MM.1S (cell line): ENCODE measurements at regions not wholly inside any gene's neighbourhood (a gene's known extent, or its start where the extent isn't known, plus 50 kb on each side); places are given as distances from the start of the nearest gene placed in this dataset.

Experiments
- DNase-seq: peaks from one replicate; pipeline ENCODE4 v3.0.0-alpha.2; 2015
- H2AFZ ChIP-seq: fragments of 300-600 bp; sonication (generic); 2 replicates; pipeline ENCODE4 v1.6.0; 2016; ENCODE audit warnings: antibody characterized with exemption, low read length
- H3F3A ChIP-seq: fragments of 300-600 bp; sonication (generic); 2 replicates; pipeline ENCODE4 v1.6.1; 2016; ENCODE audit warnings: mild to moderate bottlenecking, antibody characterized with exemption, low read length, moderate library complexity, mixed read lengths; ENCODE audit not compliant: insufficient read depth
- H3K27ac ChIP-seq: fragments of 300-600 bp; sonication (generic); 2 replicates; pipeline ENCODE4 v1.5.1; 2016; ENCODE audit warnings: mild to moderate bottlenecking, low read length
- H3K27me3 ChIP-seq: fragments of 300-600 bp; sonication (generic); replicated peaks from 2 replicates; pipeline ENCODE4 v1.6.0; 2016; ENCODE audit warnings: low read length; ENCODE audit not compliant: insufficient read depth
- H3K36me3 ChIP-seq: fragments of 300-600 bp; sonication (generic); replicated peaks from 2 replicates; pipeline ENCODE4 v1.6.1; 2016; ENCODE audit warnings: mild to moderate bottlenecking, low read length, mixed read lengths; ENCODE audit not compliant: insufficient read depth
- H3K4me1 ChIP-seq: fragments of 300-600 bp; sonication (generic); 2 replicates; pipeline ENCODE4 v1.6.1; 2016; ENCODE audit warnings: low read length, mixed read lengths
- H3K4me2 ChIP-seq: fragments of 300-600 bp; sonication (generic); 2 replicates; pipeline ENCODE4 v1.6.0; 2016; ENCODE audit warnings: low read depth, low read length
- H3K4me3 ChIP-seq: fragments of 300-600 bp; sonication (generic); 2 replicates; pipeline ENCODE4 v1.5.1; 2016; ENCODE audit warnings: low read length, mixed read lengths
- H3K79me2 ChIP-seq: fragments of 300-600 bp; sonication (generic); 2 replicates; pipeline ENCODE4 v1.6.1; 2016; ENCODE audit warnings: mixed run types, low read length, mixed read lengths
- H3K9ac ChIP-seq: fragments of 300-600 bp; sonication (generic); 2 replicates; pipeline ENCODE4 v1.6.1; 2016; ENCODE audit warnings: low read length, mixed read lengths
- H3K9me2 ChIP-seq: fragments of 300-600 bp; sonication (generic); replicated peaks from 2 replicates; pipeline ENCODE4 v1.6.1; 2016; ENCODE audit warnings: mild to moderate bottlenecking, low read length, mixed read lengths; ENCODE audit not compliant: insufficient read depth
- H3K9me3 ChIP-seq: fragments of 300-600 bp; sonication (generic); replicated peaks from 2 replicates; pipeline ENCODE4 v1.6.1; 2016; ENCODE audit warnings: mild to moderate bottlenecking, low read length, mixed read lengths; ENCODE audit not compliant: insufficient read depth
- H4K20me1 ChIP-seq: fragments of 300-600 bp; sonication (generic); 2 replicates; pipeline ENCODE4 v1.6.1; 2016; ENCODE audit warnings: mild to moderate bottlenecking, low read length, moderate library complexity, mixed read lengths; ENCODE audit not compliant: insufficient read depth
- CTCF ChIP-seq: fragments of 300-600 bp; sonication (generic); IDR thresholded peaks from 2 replicates; pipeline ENCODE4 v1.5.1; 2016; ENCODE audit warnings: antibody characterized with exemption, low read length, mixed read lengths
- EZH2 ChIP-seq: fragments of 300-600 bp; sonication (generic); optimal IDR thresholded peaks from 2 replicates; pipeline ENCODE3; 2017; ENCODE audit warnings: low read depth, mild to moderate bottlenecking, antibody characterized with exemption, low read length, mixed read lengths
- EZH2phosphoT487 ChIP-seq: fragments of 300-600 bp; sonication (generic); IDR thresholded peaks from 2 replicates; pipeline ENCODE4 v1.6.1; 2018; ENCODE audit warnings: antibody characterized with exemption, low read length

DNA sequence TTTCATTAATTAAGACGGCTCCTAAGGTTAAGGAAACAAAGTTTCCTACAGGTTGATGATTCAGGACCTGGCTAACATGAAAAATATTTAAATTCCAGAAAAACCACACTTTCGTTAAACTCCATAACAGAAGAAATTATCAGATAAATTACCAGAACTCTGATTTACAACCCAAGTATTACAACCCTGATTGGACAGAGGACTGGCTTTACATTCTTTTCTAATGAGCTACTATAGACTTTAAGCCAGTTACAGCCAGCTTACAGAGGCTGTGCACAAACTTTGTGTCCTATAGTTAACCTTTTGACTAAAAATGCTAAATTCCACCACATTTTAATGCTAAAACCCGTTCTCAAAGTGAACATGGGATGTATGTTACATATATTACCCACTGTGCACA is 458.6 kb downstream of the KCNJ3 start:
- H4K20me1 ChIP-seq = no peaks in the 10 kb centered on the region
- H3K27ac ChIP-seq = no peak overlapping the region
- H3K4me2 ChIP-seq = no peak overlapping the region
- no peaks in the 10 kb centered on the region for H3K79me2 ChIP-seq
- no peaks in the 10 kb centered on the region for H3K27me3 ChIP-seq
- no peaks in the 10 kb centered on the region for H3K9me2 ChIP-seq
- no peaks in the 10 kb centered on the region for H3K4me1 ChIP-seq
- no peaks in the 10 kb centered on the region for H3K9me3 ChIP-seq
- TF ChIP-seq CTCF (no peak), EZH2phosphoT487 (no peak), EZH2 (no peak)
- H3K4me3 ChIP-seq = no peak overlapping the region
- H3K9ac ChIP-seq = no peak overlapping the region
- no peaks in the 10 kb centered on the region for H3F3A ChIP-seq
- H3K36me3 ChIP-seq = no peaks in the 10 kb centered on the region
- no peak overlapping the region for H2AFZ ChIP-seq
- no peak for DNase-seq

DNA sequence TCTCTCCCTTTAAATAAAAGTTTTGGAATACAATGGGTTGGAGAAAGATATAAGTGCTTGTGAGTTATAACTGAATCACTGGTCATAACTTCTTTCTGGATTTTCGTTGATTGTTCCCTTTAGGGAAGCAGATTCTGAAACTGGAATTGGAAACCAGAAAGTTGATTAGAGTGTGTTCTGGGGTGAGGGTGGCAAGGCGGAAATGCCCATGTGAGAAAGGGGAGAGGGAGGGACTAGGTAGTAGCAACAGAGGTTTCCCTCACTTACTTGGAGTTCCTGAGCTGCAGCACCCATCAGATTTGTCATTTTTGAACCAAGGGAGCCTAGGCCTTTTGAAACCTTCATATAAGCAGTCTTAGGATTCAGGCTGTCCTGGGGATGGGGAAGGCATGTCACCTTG is 453.4 kb downstream of the KCNJ3 start:
- H3K4me2 ChIP-seq = no peak overlapping the region
- no peaks in the 10 kb centered on the region for H4K20me1 ChIP-seq
- H3K9ac ChIP-seq = no peak overlapping the region
- H3K4me3 ChIP-seq = no peak overlapping the region
- H3F3A ChIP-seq = no peaks in the 10 kb centered on the region
- H2AFZ ChIP-seq = no peak overlapping the region
- no peaks in the 10 kb centered on the region for H3K9me3 ChIP-seq
- no peaks in the 10 kb centered on the region for H3K36me3 ChIP-seq
- no peak for DNase-seq
- no peaks in the 10 kb centered on the region for H3K9me2 ChIP-seq
- no peak overlapping the region for H3K27ac ChIP-seq
- no peaks in the 10 kb centered on the region for H3K79me2 ChIP-seq
- no peak for TF ChIP-seq CTCF
- no peaks in the 10 kb centered on the region for H3K4me1 ChIP-seq
- no peaks in the 10 kb centered on the region for H3K27me3 ChIP-seq

- no peak overlapping the region for H2AFZ ChIP-seq
- no peaks in the 10 kb centered on the region for H3K9me3 ChIP-seq
- H3K9ac ChIP-seq = no peak overlapping the region
- no peak overlapping the region for H3K4me2 ChIP-seq
- DNase-seq = no peak
- no peaks in the 10 kb centered on the region for H3K27me3 ChIP-seq
- TF ChIP-seq EZH2 (no peak), EZH2phosphoT487 (no peak), CTCF (no peak)
- H3K4me3 ChIP-seq = no peak overlapping the region
- no peaks in the 10 kb centered on the region for H3K36me3 ChIP-seq
- no peaks in the 10 kb centered on the region for H3K79me2 ChIP-seq
- no peak overlapping the region for H3K27ac ChIP-seq
- no peaks in the 10 kb centered on the region for H3F3A ChIP-seq
- no peaks in the 10 kb centered on the region for H3K4me1 ChIP-seq
- H3K9me2 ChIP-seq = no peaks in the 10 kb centered on the region
- H4K20me1 ChIP-seq = no peaks in the 10 kb centered on the region
Measured at GRCh38 chr2:155151472-155151871, 453.0 kb downstream of the KCNJ3 start.
